WTC11 (cell line): ENCODE measurements at regions not wholly inside any gene's neighbourhood (a gene's known extent, or its start where the extent isn't known, plus 50 kb on each side); places are given as distances from the start of the nearest gene placed in this dataset.

Source experiments
- ATF1 ChIP-seq: sonication (generic); formaldehyde crosslinking; IDR thresholded peaks from 2 replicates; pipeline ENCODE4 v1.8.1; 2023; ENCODE audit warnings: mild to moderate bottlenecking, moderate library complexity, missing genetic modification reagents
- CREM ChIP-seq: sonication (generic); formaldehyde crosslinking; IDR thresholded peaks from 2 replicates; pipeline ENCODE4 v1.8.1; 2022; ENCODE audit warnings: mild to moderate bottlenecking, missing genetic modification reagents, moderate library complexity
- E2F4 ChIP-seq: sonication (generic); formaldehyde crosslinking; IDR thresholded peaks from 2 replicates; pipeline ENCODE4 v1.8.1; 2022; ENCODE audit warnings: low read depth, mild to moderate bottlenecking, moderate library complexity, missing genetic modification reagents, borderline replicate concordance
- GABPB1 ChIP-seq: sonication (generic); formaldehyde crosslinking; IDR thresholded peaks from 2 replicates; pipeline ENCODE4 v1.8.1; 2023; ENCODE audit warnings: mild to moderate bottlenecking, missing genetic modification reagents
- NR1H2 ChIP-seq: sonication (generic); formaldehyde crosslinking; IDR thresholded peaks from 2 replicates; pipeline ENCODE4 v1.9.0; 2021; ENCODE audit warnings: mild to moderate bottlenecking, moderate library complexity, missing genetic modification reagents
- USF2 ChIP-seq: sonication (generic); formaldehyde crosslinking; IDR thresholded peaks from 2 replicates; pipeline ENCODE4 v1.8.1; 2023; ENCODE audit warnings: mild to moderate bottlenecking, missing genetic modification reagents, moderate library complexity

GRCh38 chr3:109224333-109224732 is 87.8 kb downstream of the C3orf85 start:
- TF ChIP-seq USF2, result no peak
- no peak for TF ChIP-seq E2F4
- no peak for TF ChIP-seq NR1H2 (CRISPR knock-in tag)
- no peak for TF ChIP-seq ATF1 (CRISPR knock-in tag)
- no peak for TF ChIP-seq CREM (CRISPR knock-in tag)
- TF ChIP-seq GABPB1 (CRISPR knock-in tag), result no peak
